BLaER1 treated with 17β-estradiol and CSF1 and Interleukin-3, amounts not matched to agents 10 nM and 100 nM (cell line): ENCODE measurements at regions not wholly inside any gene's neighbourhood (a gene's known extent, or its start where the extent isn't known, plus 50 kb on each side); places are given as distances from the start of the nearest gene placed in this dataset.

ENCODE experiments used
- H3K27ac ChIP-seq, 11 experiments: shearing (Covaris generic); formaldehyde crosslinking; 2 replicates each; pipeline ENCODE4 v1.8.1; 2022
- H3K27me3 ChIP-seq, 11 experiments: shearing (Covaris generic); formaldehyde crosslinking; 2 replicates each; pipeline ENCODE4 v1.8.1; 2022
- H3K36me3 ChIP-seq, 11 experiments: shearing (Covaris generic); formaldehyde crosslinking; 2 replicates each; pipeline ENCODE4 v1.8.1; 2022
- H3K4me1 ChIP-seq, 10 experiments: shearing (Covaris generic); formaldehyde crosslinking; 2 replicates each; pipeline ENCODE4 v1.8.1; 2022
- H3K4me2 ChIP-seq, 11 experiments: shearing (Covaris generic); formaldehyde crosslinking; 2 replicates each; pipeline ENCODE4 v1.8.1; 2022
- H3K4me3 ChIP-seq, 10 experiments: shearing (Covaris generic); formaldehyde crosslinking; 2 replicates each; pipeline ENCODE4 v1.8.1; 2022
- H3K9ac ChIP-seq, 11 experiments: shearing (Covaris generic); formaldehyde crosslinking; 2 replicates each; pipeline ENCODE4 v1.8.1; 2022
- H3K9me3 ChIP-seq, 11 experiments: shearing (Covaris generic); formaldehyde crosslinking; replicated peaks in 1 of 11; 2 replicates each; pipeline ENCODE4 v1.8.1; 2022
- H4K20me1 ChIP-seq, 11 experiments: shearing (Covaris generic); formaldehyde crosslinking; 2 replicates each; pipeline ENCODE4 v1.8.1; 2022
- Cebpa-rat ChIP-seq, 11 experiments: shearing (Covaris generic); IDR thresholded peaks; 2 replicates each; pipeline ENCODE4 v1.8.1; 2022

DNA sequence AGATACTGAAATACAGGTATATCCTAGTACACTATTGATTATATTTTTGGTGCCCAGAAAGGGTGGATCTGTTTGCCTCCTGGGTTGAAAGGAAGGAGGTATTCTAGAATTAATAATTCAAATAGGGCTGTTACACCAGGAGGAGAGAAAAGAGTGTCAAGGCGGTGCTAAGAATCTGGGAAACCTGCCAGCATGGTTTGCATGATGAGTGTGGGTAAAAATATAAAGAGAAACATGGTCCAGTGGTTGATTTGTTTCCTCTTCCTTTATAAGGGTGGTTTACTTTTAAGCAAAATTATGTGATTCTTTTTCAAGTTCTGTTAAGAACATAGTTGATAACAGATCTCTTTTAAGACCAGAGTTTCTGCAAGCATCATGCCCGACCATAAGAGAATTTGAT, 69.4 kb upstream of the NFIB start:
- no peaks in the 10 kb centered on the region for H3K27me3 ChIP-seq
- H3K4me3 ChIP-seq = no peak overlapping the region; a peak in 1 of 20 replicates
- H3K36me3 ChIP-seq = no peaks in the 10 kb centered on the region
- TF ChIP-seq Cebpa-rat (IDR thresholded peaks at IDR 0.05) = no peak
- peak overlapping the region; percentile 22 to 77 (median 62); a peak in 21 of 22 replicates for H3K4me2 ChIP-seq
- no peak overlapping the region for H3K9ac ChIP-seq
- H4K20me1 ChIP-seq = no peaks in the 10 kb centered on the region
- H3K9me3 ChIP-seq = no peaks in the 10 kb centered on the region
- H3K4me1 ChIP-seq = peaks cover 9 to 31% (median 24%) of the 10 kb centered on the region in 10 experiments
- H3K27ac ChIP-seq = no peak overlapping the region

- Histone ChIP-seq H3K4me3 (no peak overlapping the region), H3K27me3 (no peaks in the 10 kb centered on the region), H4K20me1 (no peaks in the 10 kb centered on the region), H3K9ac (no peak overlapping the region), H3K36me3 (no peaks in the 10 kb centered on the region), H3K9me3 (peaks cover 0 to 9% (median 7%) of the 10 kb centered on the region in 11 experiments; a peak in 7 of 22 replicates), H3K4me1 (peaks cover 9 to 31% (median 24%) of the 10 kb centered on the region in 10 experiments), H3K4me2 (no peak overlapping the region; a peak in 1 of 22 replicates), H3K27ac (no peak overlapping the region)
- no peak for TF ChIP-seq Cebpa-rat (IDR thresholded peaks at IDR 0.05)
These were observed 66.3 kb upstream of the NFIB start for GRCh38 chr9:14380061-14380836.

DNA sequence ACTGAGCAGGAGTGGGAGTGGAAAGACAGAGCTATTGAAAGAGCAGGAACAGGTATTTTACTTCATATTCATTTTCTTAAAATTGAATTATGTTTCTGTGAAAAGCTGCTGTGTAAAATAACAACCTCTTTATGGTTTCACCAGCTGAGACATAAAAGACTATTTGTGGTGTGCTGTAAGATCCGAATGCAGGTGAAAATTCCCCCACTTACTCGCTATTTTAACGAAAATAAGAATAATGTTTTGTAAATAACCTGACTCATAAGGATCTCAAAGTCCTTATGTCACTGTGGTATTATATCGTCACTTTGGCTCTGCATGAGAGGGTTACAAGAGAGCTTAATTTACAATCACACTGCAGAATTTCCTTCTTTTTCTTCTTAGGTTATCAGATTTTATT, 65.3 kb upstream of the NFIB start:
- Histone ChIP-seq H3K9ac (no peak overlapping the region), H4K20me1 (no peaks in the 10 kb centered on the region), H3K9me3 (peaks cover 0 to 11% (median 7%) of the 10 kb centered on the region in 11 experiments; a peak in 7 of 22 replicates), H3K27me3 (no peaks in the 10 kb centered on the region), H3K27ac (no peak overlapping the region), H3K4me2 (no peak overlapping the region), H3K4me3 (no peak overlapping the region), H3K36me3 (no peaks in the 10 kb centered on the region), H3K4me1 (peaks cover 9 to 25% (median 22%) of the 10 kb centered on the region in 10 experiments)
- no peak for TF ChIP-seq Cebpa-rat (IDR thresholded peaks at IDR 0.05)

- H3K27me3 ChIP-seq = no peaks in the 10 kb centered on the region
- H4K20me1 ChIP-seq = no peaks in the 10 kb centered on the region
- no peak overlapping the region for H3K9ac ChIP-seq
- peaks cover 0 to 11% (median 7%) of the 10 kb centered on the region in 11 experiments; a peak in 7 of 22 replicates for H3K9me3 ChIP-seq
- no peaks in the 10 kb centered on the region for H3K36me3 ChIP-seq
- H3K27ac ChIP-seq = no peak overlapping the region
- H3K4me2 ChIP-seq = no peak overlapping the region
- TF ChIP-seq Cebpa-rat (IDR thresholded peaks at IDR 0.05) = no peak
- no peak overlapping the region for H3K4me3 ChIP-seq
- no peaks in the 10 kb centered on the region for H3K4me1 ChIP-seq
These were observed 59.8 kb upstream of the NFIB start for GRCh38 chr9:14373706-14374105.

DNA sequence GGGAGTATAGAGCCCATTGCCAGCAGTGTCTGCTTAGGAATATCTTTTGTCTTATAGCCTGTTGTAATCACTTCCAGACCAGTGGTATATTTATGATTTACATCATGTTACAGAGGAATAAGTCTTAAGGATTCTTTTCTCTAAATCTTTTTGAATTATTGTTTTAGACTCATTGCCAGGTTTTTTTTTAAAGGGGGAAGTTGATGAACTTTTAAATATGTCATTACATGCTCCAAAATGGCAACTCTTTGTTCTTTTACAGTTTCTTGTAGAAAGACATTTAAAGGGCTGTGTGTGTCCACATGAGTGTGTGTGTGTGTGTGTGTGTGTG, 59.4 kb upstream of the NFIB start:
- Histone ChIP-seq H3K9ac (no peak overlapping the region), H3K4me2 (no peak overlapping the region), H3K4me1 (no peaks in the 10 kb centered on the region), H3K9me3 (peaks cover 0 to 11% (median 7%) of the 10 kb centered on the region in 11 experiments; a peak in 7 of 22 replicates), H3K4me3 (no peak overlapping the region), H3K36me3 (no peaks in the 10 kb centered on the region), H3K27me3 (no peaks in the 10 kb centered on the region), H4K20me1 (no peaks in the 10 kb centered on the region), H3K27ac (no peak overlapping the region)
- no peak for TF ChIP-seq Cebpa-rat (IDR thresholded peaks at IDR 0.05)

GRCh38 chr9:14372437-14373335, 58.7 kb upstream of the NFIB start:
- peaks cover 0 to 11% (median 7%) of the 10 kb centered on the region in 11 experiments; a peak in 7 of 22 replicates for H3K9me3 ChIP-seq
- H3K36me3 ChIP-seq = no peaks in the 10 kb centered on the region
- H3K27me3 ChIP-seq = no peaks in the 10 kb centered on the region
- H3K9ac ChIP-seq = no peak overlapping the region
- H3K4me3 ChIP-seq = no peak overlapping the region
- H4K20me1 ChIP-seq = no peaks in the 10 kb centered on the region
- H3K27ac ChIP-seq = no peak overlapping the region
- no peaks in the 10 kb centered on the region for H3K4me1 ChIP-seq
- H3K4me2 ChIP-seq = no peak overlapping the region
- TF ChIP-seq Cebpa-rat (IDR thresholded peaks at IDR 0.05) = no peak

DNA sequence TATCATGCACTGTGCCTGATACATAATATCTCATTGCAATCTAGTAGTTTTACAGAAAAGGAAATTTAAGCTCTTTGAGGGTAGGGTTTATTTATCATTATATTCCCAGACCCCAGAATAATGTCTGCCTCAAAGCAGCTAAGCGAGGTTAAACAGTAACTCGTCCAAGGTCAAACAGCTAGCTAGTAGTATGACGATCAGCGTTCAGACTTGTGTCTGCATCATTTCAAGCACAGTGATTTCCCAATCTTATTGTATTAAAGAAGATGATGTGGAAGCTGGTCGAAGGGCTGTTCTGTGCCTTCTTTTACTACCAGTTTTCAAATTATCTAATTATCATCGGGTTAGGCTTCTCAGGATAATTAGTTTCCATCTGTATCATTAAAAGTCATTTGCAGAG, 55.1 kb upstream of the NFIB start:
- H3K4me3 ChIP-seq = no peak overlapping the region
- TF ChIP-seq Cebpa-rat (IDR thresholded peaks at IDR 0.05) = no peak
- H3K9me3 ChIP-seq = no peaks in the 10 kb centered on the region

GRCh38 chr9:14366076-14366475, 52.1 kb upstream of the NFIB start:
- Histone ChIP-seq H3K27ac (no peak overlapping the region), H3K27me3 (no peaks in the 10 kb centered on the region), H3K4me2 (peak overlapping the region; percentile 47 to 77 (median 67)), H3K36me3 (no peaks in the 10 kb centered on the region), H3K4me1 (peaks cover 11 to 18% (median 13%) of the 10 kb centered on the region in 10 experiments), H3K9ac (no peak overlapping the region), H3K4me3 (no peak overlapping the region), H4K20me1 (no peaks in the 10 kb centered on the region), H3K9me3 (no peaks in the 10 kb centered on the region)
- no peak for TF ChIP-seq Cebpa-rat (IDR thresholded peaks at IDR 0.05)

More for the DNA sequence above, 55.1 kb upstream of the NFIB start:
- no peaks in the 10 kb centered on the region for H3K36me3 ChIP-seq
- H3K9ac ChIP-seq = no peak overlapping the region
- no peak overlapping the region for H3K27ac ChIP-seq
- no peaks in the 10 kb centered on the region for H3K27me3 ChIP-seq
- no peak overlapping the region for H3K4me2 ChIP-seq
- H4K20me1 ChIP-seq = no peaks in the 10 kb centered on the region
- H3K4me1 ChIP-seq = peaks cover 11 to 18% (median 13%) of the 10 kb centered on the region in 10 experiments

- no peaks in the 10 kb centered on the region for H3K36me3 ChIP-seq
- no peak for TF ChIP-seq Cebpa-rat (IDR thresholded peaks at IDR 0.05)
- H3K27ac ChIP-seq = no peak overlapping the region
- H4K20me1 ChIP-seq = no peaks in the 10 kb centered on the region
- no peaks in the 10 kb centered on the region for H3K9me3 ChIP-seq
- peak overlapping the region; percentile 47 to 77 (median 67) for H3K4me2 ChIP-seq
- no peaks in the 10 kb centered on the region for H3K27me3 ChIP-seq
- H3K9ac ChIP-seq = no peak overlapping the region
- no peak overlapping the region for H3K4me3 ChIP-seq
- H3K4me1 ChIP-seq = peaks cover 11 to 18% (median 13%) of the 10 kb centered on the region in 10 experiments
These were observed 51.7 kb upstream of the NFIB start for GRCh38 chr9:14365670-14366069.
